GM12865 (cell line): ENCODE measurements at regions not wholly inside any gene's neighbourhood (a gene's known extent, or its start where the extent isn't known, plus 50 kb on each side); places are given as distances from the start of the nearest gene placed in this dataset.

Experiments used
- DNase-seq: peaks from one replicate; pipeline ENCODE4 v3.0.0; 2010; ENCODE audit warnings: low read depth
- H3K4me3 ChIP-seq: 2 replicates; pipeline ENCODE4 v1.5.1; 2011; ENCODE audit warnings: mild to moderate bottlenecking, low read depth, low read length, control low read depth
- CTCF ChIP-seq: IDR thresholded peaks from 2 replicates; pipeline ENCODE4 v1.5.1; 2011; ENCODE audit warnings: low read length, control low read depth, low read depth, inconsistent platforms; ENCODE audit not compliant: insufficient read depth; ENCODE audit errors: missing control alignments

- no peak for TF ChIP-seq CTCF
Measured at GRCh38 chr10:130654726-130655125, 518.5 kb downstream of the GLRX3 start.

GRCh38 chr10:130655313-130656186 is 519.4 kb downstream of the GLRX3 start:
- H3K4me3 ChIP-seq, result no peak overlapping the region
- DNase-seq, result no peak
- TF ChIP-seq CTCF, result no peak

More at GRCh38 chr10:130654726-130655125, 518.5 kb downstream of the GLRX3 start:
- DNase-seq, result no peak
- H3K4me3 ChIP-seq, result no peak overlapping the region

GRCh38 chr10:130656187-130656575 is 520.0 kb downstream of the GLRX3 start:
- no peak for DNase-seq
- no peak overlapping the region for H3K4me3 ChIP-seq
- no peak for TF ChIP-seq CTCF

GRCh38 chr10:130656582-130657133 is 520.5 kb downstream of the GLRX3 start:
- no peak overlapping the region for H3K4me3 ChIP-seq
- no peak for DNase-seq
- TF ChIP-seq CTCF, result no peak

- DNase-seq, result no peak
- no peak for TF ChIP-seq CTCF
- H3K4me3 ChIP-seq, result no peak overlapping the region
Measured at GRCh38 chr10:130658687-130659290, 522.6 kb downstream of the GLRX3 start.

- no peak for TF ChIP-seq CTCF
- H3K4me3 ChIP-seq, result no peak overlapping the region
- DNase-seq, result no peak
Measured at GRCh38 chr10:130659528-130659927, 523.3 kb downstream of the GLRX3 start.
